HL-60 (cell line): ENCODE measurements at regions not wholly inside any gene's neighbourhood (a gene's known extent, or its start where the extent isn't known, plus 50 kb on each side); places are given as distances from the start of the nearest gene placed in this dataset.

Experiments used
- CTCF ChIP-seq: IDR thresholded peaks from one replicate; pipeline ENCODE4 v1.5.1; 2011; ENCODE audit warnings: low read length, control low read depth, inconsistent platforms; ENCODE audit not compliant: insufficient read depth
- GABPA ChIP-seq: IDR thresholded peaks from 2 replicates; pipeline ENCODE4 v1.6.1; 2012; ENCODE audit warnings: low read depth
- POLR2AphosphoS5 ChIP-seq: IDR thresholded peaks from 2 replicates; pipeline ENCODE4 v1.6.1; 2012; ENCODE audit warnings: low read depth
- TF ChIP-seq, protein P1 (sequence below): IDR thresholded peaks from 2 replicates; pipeline ENCODE4 v1.6.1; 2012; ENCODE audit warnings: low read depth; ENCODE audit not compliant: insufficient replicate concordance

DNA sequence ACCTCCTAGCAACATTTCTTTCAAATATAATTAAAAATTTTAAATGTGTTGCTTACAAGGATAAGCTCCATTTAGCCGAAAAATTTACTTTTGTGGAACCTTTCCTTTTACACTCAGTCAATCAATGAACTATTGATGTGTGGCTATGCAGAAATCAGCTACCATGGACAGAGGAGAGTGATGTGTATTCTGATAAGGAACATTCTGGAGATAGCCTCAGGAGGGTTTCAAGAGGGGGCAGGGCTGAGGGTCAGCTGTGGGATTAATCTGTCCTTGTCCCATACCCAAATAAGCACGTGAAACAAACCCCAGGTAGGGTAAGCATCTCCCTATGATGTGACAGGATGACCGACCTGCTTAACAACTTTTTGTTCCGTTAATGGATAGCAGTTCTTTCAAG lies 192.6 kb upstream of the PROK2 start:
- TF ChIP-seq POLR2AphosphoS5 (no peak), CTCF (no peak), GABPA (no peak)
- TF ChIP-seq, protein P1, sequence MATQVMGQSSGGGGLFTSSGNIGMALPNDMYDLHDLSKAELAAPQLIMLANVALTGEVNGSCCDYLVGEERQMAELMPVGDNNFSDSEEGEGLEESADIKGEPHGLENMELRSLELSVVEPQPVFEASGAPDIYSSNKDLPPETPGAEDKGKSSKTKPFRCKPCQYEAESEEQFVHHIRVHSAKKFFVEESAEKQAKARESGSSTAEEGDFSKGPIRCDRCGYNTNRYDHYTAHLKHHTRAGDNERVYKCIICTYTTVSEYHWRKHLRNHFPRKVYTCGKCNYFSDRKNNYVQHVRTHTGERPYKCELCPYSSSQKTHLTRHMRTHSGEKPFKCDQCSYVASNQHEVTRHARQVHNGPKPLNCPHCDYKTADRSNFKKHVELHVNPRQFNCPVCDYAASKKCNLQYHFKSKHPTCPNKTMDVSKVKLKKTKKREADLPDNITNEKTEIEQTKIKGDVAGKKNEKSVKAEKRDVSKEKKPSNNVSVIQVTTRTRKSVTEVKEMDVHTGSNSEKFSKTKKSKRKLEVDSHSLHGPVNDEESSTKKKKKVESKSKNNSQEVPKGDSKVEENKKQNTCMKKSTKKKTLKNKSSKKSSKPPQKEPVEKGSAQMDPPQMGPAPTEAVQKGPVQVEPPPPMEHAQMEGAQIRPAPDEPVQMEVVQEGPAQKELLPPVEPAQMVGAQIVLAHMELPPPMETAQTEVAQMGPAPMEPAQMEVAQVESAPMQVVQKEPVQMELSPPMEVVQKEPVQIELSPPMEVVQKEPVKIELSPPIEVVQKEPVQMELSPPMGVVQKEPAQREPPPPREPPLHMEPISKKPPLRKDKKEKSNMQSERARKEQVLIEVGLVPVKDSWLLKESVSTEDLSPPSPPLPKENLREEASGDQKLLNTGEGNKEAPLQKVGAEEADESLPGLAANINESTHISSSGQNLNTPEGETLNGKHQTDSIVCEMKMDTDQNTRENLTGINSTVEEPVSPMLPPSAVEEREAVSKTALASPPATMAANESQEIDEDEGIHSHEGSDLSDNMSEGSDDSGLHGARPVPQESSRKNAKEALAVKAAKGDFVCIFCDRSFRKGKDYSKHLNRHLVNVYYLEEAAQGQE: peak; percentile 87
